Renal pelvis (tissue), 1 donor: ENCODE measurements at regions not wholly inside any gene's neighbourhood (a gene's known extent, or its start where the extent isn't known, plus 50 kb on each side); places are given as distances from the start of the nearest gene placed in this dataset.

Experiments used
- DNase-seq: peaks from one replicate; pipeline ENCODE4 v3.0.0-alpha.2; 2013

DNA sequence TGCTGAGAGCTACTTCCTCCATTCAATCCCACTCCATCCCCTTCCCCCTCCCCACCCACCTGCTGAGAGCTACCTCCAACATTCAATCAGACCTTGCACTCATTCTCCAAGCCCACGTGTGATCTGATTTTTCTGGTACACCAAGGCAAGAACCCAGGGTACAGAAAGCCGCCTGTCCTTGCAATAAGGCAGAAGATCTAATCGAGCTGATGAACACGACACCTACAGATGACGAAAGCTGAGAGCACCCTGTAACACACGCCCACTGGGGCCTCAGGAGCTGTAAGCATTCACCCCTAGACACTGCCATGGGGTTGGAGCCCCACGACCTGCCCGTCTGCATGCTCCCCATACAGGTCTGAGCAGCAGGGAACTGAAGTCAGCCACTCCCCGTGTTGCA is 58.3 kb downstream of the TRIML1 start:
- no peak for DNase-seq

DNA sequence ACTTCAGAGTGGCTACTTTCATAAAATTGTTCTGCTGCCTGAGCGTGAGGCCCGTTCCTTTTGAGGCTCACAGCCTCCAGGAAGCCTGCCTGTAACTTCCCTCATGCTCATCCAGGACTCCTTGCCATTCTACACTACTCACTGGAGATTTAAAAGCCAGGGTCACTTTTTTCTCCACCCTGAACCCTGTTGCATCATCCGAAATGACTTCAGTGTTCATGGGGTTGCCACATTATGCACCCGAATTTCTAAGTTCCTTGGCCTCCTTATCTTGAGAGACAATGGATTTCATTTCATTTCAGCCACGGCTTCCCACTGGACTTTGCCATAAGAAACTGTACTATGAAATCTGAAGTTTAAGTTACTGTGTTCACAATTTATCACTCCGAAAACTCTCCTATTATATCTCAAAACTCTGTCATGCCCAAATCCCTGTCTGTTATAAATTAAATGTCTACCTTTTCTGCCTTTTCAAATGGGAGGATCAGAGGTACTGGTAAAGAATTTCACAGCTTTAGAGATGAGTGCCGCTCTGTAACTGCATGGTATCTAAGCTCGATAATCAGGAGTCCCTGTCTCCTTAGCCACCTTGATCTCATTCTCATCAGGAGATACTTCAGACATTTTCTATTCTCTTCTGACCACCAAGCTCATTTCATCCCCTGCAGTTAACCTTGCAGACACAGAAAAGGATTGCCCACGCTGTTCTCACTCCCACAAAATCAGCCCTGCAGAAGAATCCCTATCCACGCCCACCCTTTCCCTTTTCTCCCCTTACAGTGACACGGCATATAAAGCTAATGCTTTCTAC is 59.9 kb downstream of the TRIML1 start:
- no peak for DNase-seq

DNA sequence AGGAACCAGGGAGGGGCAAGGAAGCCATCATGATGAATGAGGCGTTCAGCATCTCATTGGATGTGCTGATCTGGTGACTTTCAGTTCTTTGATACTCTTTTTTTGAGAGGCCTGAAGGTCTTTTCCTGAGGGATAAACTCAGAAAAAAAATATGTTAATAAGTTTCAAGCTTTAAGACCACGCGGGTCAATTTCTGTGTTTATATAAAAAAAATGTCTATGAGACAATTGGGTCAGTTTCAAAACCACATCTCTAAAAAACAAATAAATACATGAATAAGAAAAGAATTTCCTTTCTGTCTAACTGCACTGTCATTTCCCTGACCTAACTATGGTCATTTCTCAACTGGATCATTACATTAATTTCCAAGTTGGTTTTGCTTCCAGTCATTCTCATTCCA is 62.6 kb downstream of the TRIML1 start:
- DNase-seq = no peak

DNA sequence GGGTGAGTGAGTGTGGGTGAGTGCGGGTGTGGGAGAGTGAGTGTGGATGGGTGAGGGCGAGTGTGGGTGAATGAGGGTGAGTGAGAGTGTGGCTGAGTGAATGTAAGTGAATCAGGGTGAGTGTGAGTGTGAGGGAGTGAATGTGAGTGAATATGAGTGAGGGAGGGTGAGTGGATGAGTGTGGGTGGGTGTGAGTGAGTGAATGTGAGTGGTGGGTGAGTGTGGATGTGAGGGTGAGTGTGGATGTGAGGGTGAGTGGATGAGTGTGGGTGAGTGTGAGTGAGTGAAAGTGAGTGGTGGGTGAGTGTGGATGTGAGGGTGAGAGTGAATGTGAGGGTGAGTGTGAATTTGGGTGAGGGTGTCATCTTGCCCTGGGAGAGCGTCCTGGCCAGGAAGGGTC is 67.5 kb downstream of the TRIML1 start:
- DNase-seq = no peak

DNA sequence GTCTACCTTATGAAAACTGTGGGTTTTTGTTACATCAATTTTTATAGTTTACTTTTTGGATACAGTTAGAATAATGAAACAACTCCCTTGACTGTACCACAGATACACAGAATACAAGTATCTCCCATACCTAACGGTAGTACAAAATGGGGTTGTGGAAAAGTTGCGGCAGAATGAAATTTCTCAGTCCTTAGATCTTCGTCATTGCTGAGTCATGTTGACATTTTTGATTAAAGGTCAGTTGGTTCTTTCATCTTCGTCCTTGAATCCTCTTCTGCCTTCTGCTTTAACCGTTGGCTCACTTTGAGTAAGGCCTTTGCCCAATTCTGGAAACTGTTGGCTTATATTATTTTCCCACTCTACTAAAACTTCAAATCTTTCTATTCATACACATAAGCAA is 75.6 kb downstream of the TRIML1 start:
- no peak for DNase-seq

DNA sequence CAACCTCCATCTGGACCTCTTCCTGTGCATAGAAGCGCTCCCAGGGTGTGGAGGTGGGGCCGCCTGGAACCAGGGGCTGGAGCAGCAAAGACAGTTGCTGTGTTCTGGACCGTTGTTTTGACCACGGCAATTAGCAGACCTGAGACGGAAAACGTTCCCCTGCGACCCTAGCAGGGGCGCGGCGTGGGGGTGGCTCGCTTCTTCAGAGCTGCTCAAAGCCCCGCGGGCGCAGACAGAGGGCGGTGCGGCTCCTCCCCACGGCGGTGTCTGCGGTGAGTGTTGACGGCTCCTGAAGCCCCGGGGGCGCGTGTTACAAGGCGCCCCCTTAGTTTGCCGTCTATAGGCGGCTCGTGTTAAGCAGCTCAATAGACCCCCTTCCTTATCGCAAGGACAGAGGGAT is 79.2 kb downstream of the TRIML1 start:
- DNase-seq = no peak

DNA sequence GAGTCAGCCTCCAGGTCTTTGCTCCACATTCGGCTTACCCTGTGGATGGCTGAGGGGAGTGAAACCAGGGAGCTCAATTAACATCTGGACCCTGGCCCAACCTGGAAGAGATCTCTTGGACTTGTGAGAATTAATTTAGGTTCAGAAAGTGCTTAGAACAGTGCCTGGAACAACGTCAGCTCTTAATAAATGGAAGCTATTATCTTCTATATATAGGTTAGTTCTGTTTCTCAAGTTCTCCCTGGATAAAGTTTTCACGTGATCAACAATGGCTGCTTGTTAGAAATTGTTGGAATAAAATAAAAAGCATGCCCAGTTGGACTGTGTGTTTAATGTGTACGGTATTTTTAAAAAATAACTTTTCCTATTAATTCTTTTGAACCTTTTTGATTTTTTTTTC is 80.8 kb downstream of the TRIML1 start:
- no peak for DNase-seq

DNA sequence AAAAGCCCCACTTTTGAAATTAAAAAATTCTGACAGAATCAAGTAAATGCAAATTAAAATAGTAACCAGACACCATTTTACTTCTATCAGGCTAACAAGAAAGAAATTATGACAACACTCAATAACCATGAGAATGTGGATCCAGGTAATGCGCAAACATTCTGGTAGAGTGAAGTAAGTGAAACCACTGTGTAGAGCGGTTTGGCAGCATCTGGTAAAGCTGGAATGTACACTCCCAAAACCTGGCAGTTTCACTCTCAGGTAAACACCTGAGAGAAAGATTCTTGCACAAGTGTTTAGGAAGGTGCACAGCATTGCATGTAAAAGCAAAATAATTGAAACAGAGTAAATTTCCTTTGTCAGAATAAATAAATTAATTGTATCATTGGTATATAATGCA is 81.8 kb downstream of the TRIML1 start:
- no peak for DNase-seq

DNA sequence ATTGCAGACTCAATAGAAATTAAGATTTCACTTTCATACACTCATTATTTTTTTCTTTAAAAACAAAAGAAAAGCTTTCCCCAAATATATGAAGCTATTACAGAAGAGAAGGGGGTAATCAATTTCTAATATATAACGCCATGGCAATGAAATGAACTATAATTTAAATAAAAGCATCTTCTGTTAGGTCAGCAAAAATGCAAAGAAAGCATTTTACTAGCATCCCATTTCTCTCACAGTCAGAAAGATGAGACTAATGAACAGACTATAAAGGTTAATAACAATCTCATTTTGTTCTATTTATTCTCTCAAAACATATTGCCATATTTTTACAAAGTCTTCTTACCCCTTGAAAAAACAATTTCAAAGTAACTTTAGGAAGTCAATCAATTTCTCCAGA is 89.0 kb downstream of the TRIML1 start:
- DNase-seq = no peak

DNA sequence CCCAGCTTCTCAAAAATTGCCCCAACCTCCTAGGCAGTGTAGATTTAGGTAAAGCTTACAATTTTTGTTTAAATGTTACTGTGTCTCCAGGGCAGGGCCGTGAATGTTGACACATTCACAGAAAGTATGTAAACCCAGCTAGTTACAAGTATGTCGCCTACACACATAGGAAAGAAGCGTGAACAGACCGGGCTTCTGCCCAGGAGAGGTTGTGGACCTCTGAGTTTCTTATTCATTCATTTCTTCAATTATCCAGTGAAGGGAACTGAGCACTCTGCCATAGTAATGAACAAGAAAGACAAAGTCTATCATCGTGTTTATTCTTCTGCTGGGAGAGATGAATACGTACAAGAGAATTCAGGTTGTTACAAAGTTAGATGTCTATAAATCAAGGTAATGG is 93.2 kb downstream of the TRIML1 start:
- no peak for DNase-seq

DNA sequence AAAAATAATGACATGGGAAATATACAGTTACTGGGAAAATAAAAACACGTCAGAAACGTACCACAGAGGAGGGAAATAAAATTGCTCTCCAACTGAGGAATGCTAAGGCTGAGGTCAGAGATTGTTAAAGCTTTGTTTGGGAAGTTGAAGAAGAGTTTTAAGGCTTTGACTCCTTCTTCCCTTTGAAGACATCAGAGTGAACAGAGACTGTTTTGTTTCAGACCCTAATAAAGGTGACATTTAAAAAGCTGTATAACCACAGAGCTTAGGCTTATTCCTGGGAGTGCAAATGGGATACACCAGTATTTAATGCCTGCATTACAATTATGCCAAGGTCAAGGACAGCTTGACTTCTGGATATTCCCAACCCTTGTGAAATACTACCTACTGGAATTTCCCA is 102.8 kb downstream of the TRIML1 start:
- DNase-seq = no peak

DNA sequence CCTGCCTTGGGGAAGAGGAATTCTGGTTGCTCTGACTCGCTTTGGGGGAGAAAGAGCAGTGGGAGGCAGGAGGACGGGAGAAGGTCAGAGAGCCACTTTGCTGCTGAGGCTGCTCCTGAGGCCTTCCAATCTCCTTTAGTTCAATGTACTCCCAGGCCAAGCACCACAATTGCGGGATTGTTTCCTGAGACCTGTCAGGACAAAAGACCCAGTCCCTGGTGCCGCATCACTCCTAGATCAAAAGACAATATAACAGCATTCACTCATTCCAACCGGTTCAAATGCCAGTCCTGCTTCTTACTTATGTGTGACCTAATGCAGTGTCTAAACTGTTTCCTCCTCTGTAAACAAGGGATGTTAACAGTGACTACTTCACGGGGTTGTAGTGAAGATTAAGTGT is 106.4 kb downstream of the TRIML1 start:
- DNase-seq = no peak

DNA sequence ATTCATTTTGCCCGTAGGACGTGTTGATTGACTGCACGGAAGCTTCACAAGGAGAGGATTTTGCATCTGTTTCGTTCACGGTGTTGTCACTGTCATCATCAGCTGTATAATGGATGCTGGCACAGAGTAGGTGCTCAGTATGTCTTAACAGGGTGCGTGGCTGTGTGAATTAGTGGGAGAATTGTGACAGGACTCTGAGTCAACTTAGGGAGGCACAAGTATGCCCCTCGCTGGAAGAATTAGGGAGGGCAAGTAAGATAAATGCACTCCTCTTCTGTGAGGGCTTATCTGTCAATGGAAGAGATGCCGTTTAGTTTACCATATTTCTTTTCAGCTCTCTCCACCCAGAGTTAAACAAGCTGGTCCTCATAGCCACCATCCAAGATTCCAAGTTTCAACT is 107.2 kb downstream of the TRIML1 start:
- DNase-seq = no peak

DNA sequence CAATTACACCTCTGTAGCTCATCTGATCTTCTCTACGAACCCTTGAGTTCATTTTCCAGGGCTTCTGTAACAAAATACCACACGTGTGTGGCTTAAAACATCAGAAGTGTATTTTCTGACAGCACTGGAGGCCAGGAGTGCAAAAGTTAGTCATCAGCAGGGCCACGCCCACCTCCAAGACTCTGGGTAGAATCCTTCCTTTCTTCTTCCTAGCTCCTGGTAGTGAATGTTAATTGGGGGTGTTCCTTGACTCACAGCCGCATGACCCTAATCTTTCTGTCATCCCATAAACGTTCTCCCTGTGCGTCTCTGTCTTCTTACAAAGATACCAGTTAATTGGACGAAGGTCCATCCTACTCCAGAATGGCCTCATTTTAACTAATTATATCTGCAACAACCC is 115.0 kb downstream of the TRIML1 start:
- no peak for DNase-seq

DNA sequence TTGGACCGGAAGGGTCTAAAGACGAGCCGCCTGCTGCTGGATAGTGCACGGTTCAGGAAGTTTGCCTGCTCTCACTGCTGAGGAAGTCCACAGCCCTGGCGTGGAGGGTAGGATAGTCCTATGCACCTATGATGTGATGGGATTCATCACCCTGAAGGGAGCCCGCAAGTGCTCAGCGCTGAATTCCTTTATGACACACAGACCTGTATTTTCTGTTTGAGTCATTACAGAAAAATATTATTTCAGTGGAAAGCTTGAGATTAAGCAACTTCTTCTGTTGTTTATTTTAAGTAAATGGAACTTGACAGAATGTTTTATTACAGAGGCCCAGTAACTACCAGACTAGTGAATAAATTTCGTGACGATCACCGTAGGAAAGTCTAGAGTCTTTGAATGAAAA is 123.2 kb downstream of the TRIML1 start:
- DNase-seq = no peak

DNA sequence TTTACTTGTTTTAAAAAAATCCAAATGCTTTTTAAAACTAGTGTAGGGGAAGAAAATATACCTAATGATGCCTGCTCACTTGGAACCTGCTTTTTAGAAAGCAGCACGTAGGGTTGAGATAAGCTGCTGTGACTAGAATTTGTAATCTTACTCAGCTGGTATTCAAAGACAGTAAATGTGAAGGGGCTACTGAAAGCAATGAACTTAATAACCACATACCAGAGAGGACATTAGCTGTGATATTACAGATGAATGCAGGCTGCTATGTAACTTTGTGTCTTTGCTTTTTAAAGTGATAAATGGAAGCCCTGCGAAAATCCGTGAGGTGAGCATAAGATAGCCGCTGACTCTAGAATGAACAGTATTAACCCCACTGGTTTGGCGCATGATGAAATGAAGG is 124.1 kb downstream of the TRIML1 start:
- no peak for DNase-seq

DNA sequence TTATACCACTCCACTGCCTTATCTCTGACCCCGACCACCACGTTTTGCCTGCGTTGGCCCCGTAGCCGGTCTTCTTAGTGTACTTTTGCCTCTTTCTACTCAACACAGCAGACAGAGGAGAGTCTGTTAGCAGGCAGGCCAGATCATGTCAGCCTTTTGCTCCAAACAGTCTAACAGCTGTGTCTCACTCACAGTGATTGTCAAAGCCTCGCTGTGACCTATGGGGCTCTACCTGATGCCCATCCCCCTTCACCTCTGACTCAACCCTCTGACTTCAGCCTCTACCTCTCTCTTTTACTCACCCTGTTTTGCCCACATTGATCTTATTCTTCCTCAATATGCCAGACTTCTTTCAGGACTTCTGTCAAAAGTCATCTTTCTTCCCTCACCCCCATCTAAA is 127.1 kb downstream of the TRIML1 start:
- DNase-seq = no peak

DNA sequence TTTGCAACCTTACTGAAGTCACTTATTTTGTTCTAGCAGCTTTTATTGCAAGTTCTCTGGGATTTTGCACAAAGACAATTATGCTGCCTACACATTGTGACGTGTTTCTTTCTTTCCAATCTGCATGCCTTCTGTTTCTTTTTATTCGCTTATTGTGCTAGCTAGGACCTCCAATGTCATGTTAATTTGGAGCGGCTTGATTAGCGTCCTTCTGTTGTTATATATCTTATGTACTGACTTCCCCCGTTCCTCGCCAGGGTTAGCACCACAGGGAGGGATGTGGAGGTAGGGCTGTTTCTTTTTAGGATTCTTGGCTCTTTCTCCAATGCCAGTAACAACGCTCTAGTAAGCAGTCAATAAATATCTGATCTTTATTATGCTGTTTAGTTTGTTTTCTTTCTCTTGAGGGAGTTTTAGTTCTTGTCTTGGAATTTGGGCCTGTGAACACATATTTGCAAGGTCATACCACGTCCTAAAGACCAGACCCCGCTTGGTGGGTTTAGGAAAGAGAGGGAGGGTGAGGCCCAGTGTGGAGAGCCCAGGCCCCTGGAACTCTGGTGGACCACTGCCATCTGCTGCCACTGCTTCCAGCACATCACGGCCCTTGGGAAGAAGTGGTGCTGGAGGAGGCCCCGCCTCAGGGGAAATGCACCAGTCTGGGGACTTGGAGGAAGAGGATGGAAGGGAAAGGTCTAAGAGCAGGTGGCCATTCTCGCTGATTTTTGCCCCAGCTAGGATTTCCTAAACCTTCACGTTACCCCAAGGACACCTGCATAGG is 129.1 kb downstream of the TRIML1 start:
- DNase-seq = no peak

DNA sequence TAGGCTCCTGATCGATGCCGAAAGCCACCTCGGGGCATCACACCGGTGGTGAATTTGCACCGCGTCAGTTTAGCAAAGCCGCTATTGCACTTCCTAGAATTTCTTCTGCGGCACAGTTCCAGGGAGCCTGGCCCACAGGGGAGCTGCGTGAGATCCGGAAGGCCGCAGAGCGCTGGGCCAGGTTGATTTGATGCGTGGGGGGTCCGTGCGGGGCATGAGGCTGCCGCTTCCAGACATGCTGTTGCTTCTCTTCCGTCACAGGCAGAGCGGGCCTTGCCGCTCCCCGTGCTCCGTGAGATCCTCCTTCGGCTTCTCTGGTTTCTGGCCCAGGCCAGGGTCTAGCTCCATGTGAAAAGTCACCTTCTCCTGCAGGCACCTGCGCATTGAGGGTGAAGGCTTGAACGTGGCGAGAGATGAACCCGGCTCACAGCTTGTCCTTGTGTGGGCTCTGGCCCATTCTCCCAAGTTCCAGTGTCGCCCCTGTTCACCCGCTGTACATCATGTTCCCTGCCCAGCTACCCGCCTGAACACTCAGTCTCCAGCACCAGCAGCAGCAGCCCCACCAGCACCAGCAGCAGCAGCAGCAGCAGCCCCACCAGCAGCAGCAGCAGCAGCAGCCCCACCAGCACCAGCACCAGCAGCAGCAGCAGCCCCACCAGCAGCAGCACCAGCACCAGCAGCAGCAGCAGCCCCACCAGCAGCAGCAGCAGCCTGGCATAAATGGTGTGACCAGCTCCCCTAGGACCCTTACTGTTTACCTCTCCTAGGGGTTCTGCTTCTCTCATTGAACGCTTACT is 131.2 kb downstream of the TRIML1 start:
- no peak for DNase-seq

DNA sequence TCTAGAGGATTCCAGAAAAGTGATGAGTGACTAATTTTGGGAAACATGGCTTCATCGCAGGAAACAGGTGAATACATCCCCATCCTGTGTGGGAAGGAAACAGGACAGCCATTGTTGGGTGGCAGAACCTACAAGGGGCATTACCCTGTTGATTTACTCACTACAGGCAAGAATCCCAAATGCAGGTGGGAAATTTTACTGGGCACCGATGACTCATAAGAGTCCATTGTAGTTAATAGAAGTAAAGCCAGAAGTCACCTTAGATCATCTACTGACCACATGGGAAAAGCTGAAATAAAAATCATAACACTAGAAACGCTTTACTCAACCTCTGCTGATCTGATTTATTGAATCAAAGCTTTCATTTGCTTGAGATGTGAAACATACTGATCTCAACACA is 136.4 kb downstream of the TRIML1 start:
- no peak for DNase-seq

DNA sequence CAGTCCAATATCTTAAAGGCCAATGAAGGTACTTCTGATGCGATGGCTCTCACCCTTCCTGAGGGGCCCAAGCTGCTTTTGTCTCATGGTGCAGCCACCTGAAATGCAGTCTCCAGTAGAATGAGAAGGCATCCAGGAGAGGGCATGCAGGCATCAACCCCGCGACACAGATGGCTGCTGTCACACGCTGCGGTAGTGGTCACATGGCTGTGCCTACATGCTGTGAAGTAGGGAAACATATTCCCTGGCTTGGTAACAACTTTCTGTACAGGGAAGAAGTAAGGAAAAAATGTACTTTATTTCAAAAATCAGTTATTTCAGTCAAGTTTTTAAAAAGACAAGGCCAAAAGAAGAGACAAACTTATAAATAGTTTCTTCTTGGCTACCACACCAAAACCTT is 139.9 kb downstream of the TRIML1 start:
- DNase-seq = no peak

DNA sequence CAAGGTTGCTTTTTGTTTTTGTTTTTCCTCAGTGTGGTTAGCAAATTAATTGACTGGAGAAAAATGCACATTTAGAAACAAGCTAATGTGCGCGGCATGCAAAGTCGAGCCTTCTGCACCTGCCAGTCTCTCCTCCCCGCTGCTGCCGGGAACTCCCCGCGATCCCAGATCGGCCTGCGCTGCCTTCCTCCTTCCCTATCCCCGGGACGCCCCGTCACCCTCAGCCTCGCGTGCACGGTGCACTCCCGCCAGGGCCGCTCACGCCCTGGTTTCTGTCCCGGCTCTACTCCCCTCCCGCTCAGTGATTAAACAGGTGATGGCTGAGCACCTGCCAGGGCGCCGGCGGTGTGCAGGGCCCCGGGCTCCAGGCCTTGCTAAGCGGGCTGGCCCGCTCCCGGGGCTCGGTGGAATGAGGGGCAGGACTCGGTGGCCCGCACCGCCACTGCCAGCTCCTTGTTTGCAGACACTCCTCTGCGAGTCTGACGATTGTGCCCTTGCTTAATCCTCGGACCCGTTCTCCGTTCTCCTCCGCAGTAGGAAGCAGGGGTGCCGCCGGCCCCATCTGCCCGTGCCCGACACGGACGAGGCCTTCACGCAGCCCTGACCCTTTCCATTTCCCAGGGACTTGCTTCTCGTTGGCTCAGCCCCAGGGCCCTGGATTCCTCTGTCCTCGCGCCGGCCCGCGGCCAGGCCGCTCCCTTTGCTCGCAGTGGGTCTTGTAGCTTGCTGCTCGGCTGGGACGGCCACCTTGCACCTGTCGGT is 143.4 kb downstream of the TRIML1 start:
- DNase-seq = peak; percentile 33
